ENCODE measurements at regions not wholly inside any gene's neighbourhood (a gene's known extent, or its start where the extent isn't known, plus 50 kb on each side); places are given as distances from the start of the nearest gene placed in this dataset.

DNA sequence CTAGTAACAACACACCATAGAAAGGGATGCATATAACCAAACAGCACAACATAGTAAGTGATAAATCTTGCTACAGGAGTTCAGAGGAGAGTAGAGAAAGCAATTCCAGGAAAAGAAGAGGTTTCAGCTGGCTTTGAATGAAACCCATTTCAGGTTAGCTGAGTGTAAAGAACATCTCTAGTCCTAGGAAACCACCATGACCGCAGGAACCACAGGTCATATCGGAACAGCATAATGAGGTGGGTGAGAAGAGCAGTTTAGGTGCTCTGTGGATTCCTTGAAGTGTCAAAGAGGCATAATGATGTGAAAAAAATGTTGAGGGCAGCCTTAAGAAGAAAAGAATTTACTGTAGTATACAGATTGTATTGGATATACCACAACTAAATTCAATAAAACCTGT, 507.5 kb downstream of the MTRR start:
- TF ChIP-seq, protein P1, sequence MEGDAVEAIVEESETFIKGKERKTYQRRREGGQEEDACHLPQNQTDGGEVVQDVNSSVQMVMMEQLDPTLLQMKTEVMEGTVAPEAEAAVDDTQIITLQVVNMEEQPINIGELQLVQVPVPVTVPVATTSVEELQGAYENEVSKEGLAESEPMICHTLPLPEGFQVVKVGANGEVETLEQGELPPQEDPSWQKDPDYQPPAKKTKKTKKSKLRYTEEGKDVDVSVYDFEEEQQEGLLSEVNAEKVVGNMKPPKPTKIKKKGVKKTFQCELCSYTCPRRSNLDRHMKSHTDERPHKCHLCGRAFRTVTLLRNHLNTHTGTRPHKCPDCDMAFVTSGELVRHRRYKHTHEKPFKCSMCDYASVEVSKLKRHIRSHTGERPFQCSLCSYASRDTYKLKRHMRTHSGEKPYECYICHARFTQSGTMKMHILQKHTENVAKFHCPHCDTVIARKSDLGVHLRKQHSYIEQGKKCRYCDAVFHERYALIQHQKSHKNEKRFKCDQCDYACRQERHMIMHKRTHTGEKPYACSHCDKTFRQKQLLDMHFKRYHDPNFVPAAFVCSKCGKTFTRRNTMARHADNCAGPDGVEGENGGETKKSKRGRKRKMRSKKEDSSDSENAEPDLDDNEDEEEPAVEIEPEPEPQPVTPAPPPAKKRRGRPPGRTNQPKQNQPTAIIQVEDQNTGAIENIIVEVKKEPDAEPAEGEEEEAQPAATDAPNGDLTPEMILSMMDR (conservative IDR thresholded peaks at IDR 0.05; ENCODE audit: control insufficient read depth, insufficient read depth, low read depth, low read length), result no peak
- H3K4me3 ChIP-seq (ENCODE audit: control insufficient read depth, low read depth, low read length), result no peak overlapping the region
- DNase-seq (ENCODE audit: low read depth), result no peak

DNA sequence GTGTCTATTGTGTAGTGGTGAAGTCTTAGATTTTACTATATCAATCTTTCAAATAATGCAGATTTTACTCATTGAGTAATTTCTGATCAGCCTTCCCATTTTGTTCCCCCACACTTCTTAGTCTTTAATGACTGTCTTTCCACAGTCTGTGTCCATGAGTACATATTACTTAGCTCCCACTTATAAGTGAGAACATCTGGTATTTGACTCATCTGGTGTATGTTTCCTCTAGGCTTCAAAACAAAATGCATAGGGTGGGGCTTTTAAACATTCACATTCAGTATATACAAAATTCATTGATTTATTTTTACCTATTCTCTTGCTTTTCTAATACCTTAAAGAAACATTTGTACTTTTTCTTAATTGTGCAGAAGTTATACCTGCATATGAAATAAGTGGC, 513.0 kb downstream of the MTRR start:
- TF ChIP-seq, protein P1 (conservative IDR thresholded peaks at IDR 0.05; ENCODE audit: control insufficient read depth, insufficient read depth, low read depth, low read length), result no peak
- DNase-seq (ENCODE audit: low read depth), result no peak
- H3K4me3 ChIP-seq (ENCODE audit: control insufficient read depth, low read depth, low read length), result no peak overlapping the region

DNA sequence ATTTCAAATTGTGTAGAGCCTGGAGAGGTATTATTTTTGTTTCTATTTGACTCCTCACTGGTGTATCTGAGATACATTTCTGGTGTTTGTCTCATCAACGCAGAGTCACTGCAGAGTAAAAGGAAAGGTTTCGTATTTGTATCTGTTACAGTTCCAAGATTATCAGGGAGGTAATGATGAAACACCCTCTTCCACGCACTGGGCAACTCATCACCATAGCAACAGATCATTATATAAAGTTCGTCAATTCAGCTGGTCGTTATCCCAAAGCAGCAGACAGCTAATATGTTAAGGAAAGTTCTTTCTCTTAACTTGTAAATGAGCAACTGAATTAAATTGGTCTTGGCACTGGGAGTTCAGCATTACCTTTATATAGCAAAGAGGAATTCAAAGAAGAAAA, 513.5 kb downstream of the MTRR start:
- TF ChIP-seq, protein P1 (conservative IDR thresholded peaks at IDR 0.05; ENCODE audit: control insufficient read depth, insufficient read depth, low read depth, low read length), result no peak
- H3K4me3 ChIP-seq (ENCODE audit: control insufficient read depth, low read depth, low read length), result no peak overlapping the region
- DNase-seq (ENCODE audit: low read depth), result no peak

- H3K4me3 ChIP-seq (ENCODE audit: control insufficient read depth, low read depth, low read length), result no peak overlapping the region
- TF ChIP-seq, protein P1 (conservative IDR thresholded peaks at IDR 0.05; ENCODE audit: control insufficient read depth, insufficient read depth, low read depth, low read length), result no peak
- no peak for DNase-seq (ENCODE audit: low read depth)
Measured at GRCh38 chr5:8383616-8384015, 514.7 kb downstream of the MTRR start.

DNA sequence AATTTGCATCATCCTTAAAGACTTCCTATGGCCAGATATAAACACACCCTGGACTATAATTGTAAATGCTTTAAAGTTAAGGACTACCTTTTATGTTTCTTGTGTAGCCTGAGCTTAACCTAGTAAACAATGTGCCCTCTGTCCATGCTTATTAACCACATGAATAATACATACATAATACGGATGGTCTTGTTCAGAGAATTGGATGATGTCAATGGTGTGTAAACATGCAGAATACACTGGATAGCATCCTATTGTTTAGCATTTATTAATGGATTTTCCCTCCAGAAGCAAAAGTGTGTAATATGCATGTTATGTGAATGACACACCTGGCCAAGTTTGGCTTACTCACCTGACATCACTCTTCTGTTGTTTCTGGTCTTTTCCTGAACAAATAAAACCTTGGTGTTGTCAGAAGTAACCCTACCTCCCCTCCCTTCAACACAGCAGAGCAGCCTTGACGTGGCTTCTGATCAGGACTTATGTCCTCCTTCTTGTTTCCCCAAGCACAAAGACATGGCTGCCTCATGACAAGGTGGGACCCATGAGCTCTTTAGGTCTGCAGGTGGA, 517.9 kb downstream of the MTRR start:
- TF ChIP-seq, protein P1 (conservative IDR thresholded peaks at IDR 0.05; ENCODE audit: control insufficient read depth, insufficient read depth, low read depth, low read length), result no peak
- no peak for DNase-seq (ENCODE audit: low read depth)
- no peak overlapping the region for H3K4me3 ChIP-seq (ENCODE audit: control insufficient read depth, low read depth, low read length)

DNA sequence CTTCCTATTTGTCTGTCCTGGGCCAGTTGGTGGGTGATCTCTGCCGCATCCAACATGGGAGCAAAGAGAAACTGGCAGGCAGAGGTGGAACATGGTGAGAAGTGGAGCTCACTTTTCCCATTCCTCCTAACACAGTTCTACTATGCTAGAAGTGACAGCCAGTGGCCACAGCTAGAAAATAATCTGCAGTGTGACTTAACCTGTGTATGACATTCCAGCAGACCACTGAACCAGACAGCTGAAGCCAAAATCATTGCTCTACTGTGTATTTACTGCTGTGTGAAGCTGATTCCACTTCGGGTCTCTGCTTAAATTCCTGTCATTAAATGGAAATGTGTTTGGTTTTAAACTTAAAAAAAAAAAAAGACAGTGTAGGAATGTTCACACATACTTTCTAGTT, 523.0 kb downstream of the MTRR start:
- DNase-seq (ENCODE audit: low read depth), result no peak
- TF ChIP-seq, protein P1 (conservative IDR thresholded peaks at IDR 0.05; ENCODE audit: control insufficient read depth, insufficient read depth, low read depth, low read length), result no peak

DNA sequence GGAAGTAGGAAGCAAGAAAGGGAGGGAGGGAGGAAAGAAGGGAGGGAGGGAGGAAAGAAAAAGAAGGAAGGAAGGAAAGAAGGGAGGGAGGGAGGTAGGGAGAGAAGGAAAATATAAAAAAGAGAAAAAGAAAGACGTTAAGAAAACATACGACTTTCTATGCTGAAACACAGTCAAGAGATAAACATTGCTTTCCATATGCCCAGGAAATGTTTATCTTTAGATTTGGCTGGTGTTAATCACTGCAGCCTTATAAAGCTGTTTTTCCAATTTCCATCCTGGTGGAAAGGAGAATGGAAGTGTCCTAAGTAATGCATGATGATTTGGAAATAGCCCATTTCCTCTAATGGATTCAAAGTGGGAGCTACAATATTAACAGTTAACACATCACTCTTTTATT, 524.3 kb downstream of the MTRR start:
- no peak for DNase-seq (ENCODE audit: low read depth)

More for the DNA sequence above, 523.0 kb downstream of the MTRR start:
- H3K4me3 ChIP-seq (ENCODE audit: control insufficient read depth, low read depth, low read length), result no peak overlapping the region

More for the DNA sequence above, 524.3 kb downstream of the MTRR start:
- no peak overlapping the region for H3K4me3 ChIP-seq (ENCODE audit: control insufficient read depth, low read depth, low read length)
- TF ChIP-seq, protein P1 (conservative IDR thresholded peaks at IDR 0.05; ENCODE audit: control insufficient read depth, insufficient read depth, low read depth, low read length), result no peak

Measured in fibroblast of mammary gland (primary cell).